Testis (tissue), 2 donors: ENCODE measurements at regions not wholly inside any gene's neighbourhood (a gene's known extent, or its start where the extent isn't known, plus 50 kb on each side); places are given as distances from the start of the nearest gene placed in this dataset.

Experiments used
- CTCF ChIP-seq, 3 experiments: fragments of 450-650 bp in 2 of 3; fragments of 200-600 bp in 1 of 3; sonication (generic) in 1 of 3; IDR thresholded peaks; one replicate each; pipeline ENCODE4 v1.5.1; 2016 to 2019; ENCODE audit warnings: antibody characterized with exemption in 3 of 3, mild to moderate bottlenecking in 2 of 3, moderate library complexity in 1 of 3
- POLR2A ChIP-seq: fragments of 450-650 bp; IDR thresholded peaks from one replicate; pipeline ENCODE4 v1.6.1; 2017; ENCODE audit warnings: antibody characterized with exemption, mild to moderate bottlenecking, moderate library complexity

GRCh38 chr12:115095073-115095748 is 411.2 kb upstream of the TBX3 start:
- TF ChIP-seq CTCF (IDR thresholded peaks at IDR 0.05): no peak
- TF ChIP-seq POLR2A: no peak
